ENCODE measurements at regions not wholly inside any gene's neighbourhood (a gene's known extent, or its start where the extent isn't known, plus 50 kb on each side); places are given as distances from the start of the nearest gene placed in this dataset.

- no peaks in the 10 kb centered on the region for H3K36me3 ChIP-seq (ENCODE audit: insufficient read depth, insufficient read length, low read length)
- H3K9me3 ChIP-seq (ENCODE audit: insufficient read depth, low read length) = no peaks in the 10 kb centered on the region
- H3K4me3 ChIP-seq (ENCODE audit: insufficient read length, low read depth) = no peak overlapping the region
- DNase-seq (ENCODE audit: low read depth, low spot score) = no peak
- H3K27me3 ChIP-seq (ENCODE audit: insufficient read depth, insufficient read length) = peaks cover 53% of the 10 kb centered on the region
- TF ChIP-seq ZNF274 (IDR thresholded peaks at IDR 0.05; ENCODE audit: low read depth, low read length) (no peak), SUZ12 (IDR thresholded peaks at IDR 0.05; ENCODE audit: extremely low read depth, insufficient read depth, insufficient read length) (no peak), YY1 (IDR thresholded peaks at IDR 0.05; ENCODE audit: insufficient read depth, insufficient read length) (no peak)
- no peak overlapping the region for H3K9ac ChIP-seq (ENCODE audit: insufficient read length, low read depth)
- H3K4me1 ChIP-seq (ENCODE audit: insufficient read depth, insufficient read length) = peaks cover 9% of the 10 kb centered on the region
Observed at GRCh38 chrX:2585158-2585470, 84.3 kb upstream of the DHRSX start.

- H3K27me3 ChIP-seq (ENCODE audit: insufficient read depth, insufficient read length) = peaks cover 53% of the 10 kb centered on the region
- peaks cover 9% of the 10 kb centered on the region for H3K4me1 ChIP-seq (ENCODE audit: insufficient read depth, insufficient read length)
- no peak for TF ChIP-seq SUZ12 (IDR thresholded peaks at IDR 0.05; ENCODE audit: extremely low read depth, insufficient read depth, insufficient read length)
- TF ChIP-seq ZNF274 (IDR thresholded peaks at IDR 0.05; ENCODE audit: low read depth, low read length) = no peak
- no peak for TF ChIP-seq YY1 (IDR thresholded peaks at IDR 0.05; ENCODE audit: insufficient read depth, insufficient read length)
- peak overlapping the region; percentile 16 for H3K9ac ChIP-seq (ENCODE audit: insufficient read length, low read depth)
- no peak for DNase-seq (ENCODE audit: low read depth, low spot score)
- H3K9me3 ChIP-seq (ENCODE audit: insufficient read depth, low read length) = no peaks in the 10 kb centered on the region
- H3K36me3 ChIP-seq (ENCODE audit: insufficient read depth, insufficient read length, low read length) = no peaks in the 10 kb centered on the region
- peak overlapping the region; percentile 50 for H3K4me3 ChIP-seq (ENCODE audit: insufficient read length, low read depth)
Observed at GRCh38 chrX:2584251-2585157, 83.7 kb upstream of the DHRSX start.

- Histone ChIP-seq H3K36me3 (ENCODE audit: insufficient read depth, insufficient read length, low read length) (no peaks in the 10 kb centered on the region), H3K4me1 (ENCODE audit: insufficient read depth, insufficient read length) (peaks cover 9% of the 10 kb centered on the region), H3K4me3 (ENCODE audit: insufficient read length, low read depth) (peak overlapping the region; percentile 50), H3K27me3 (ENCODE audit: insufficient read depth, insufficient read length) (peaks cover 53% of the 10 kb centered on the region), H3K9me3 (ENCODE audit: insufficient read depth, low read length) (no peaks in the 10 kb centered on the region), H3K9ac (ENCODE audit: insufficient read length, low read depth) (peak overlapping the region; percentile 54)
- no peak for TF ChIP-seq ZNF274 (IDR thresholded peaks at IDR 0.05; ENCODE audit: low read depth, low read length)
- no peak for TF ChIP-seq YY1 (IDR thresholded peaks at IDR 0.05; ENCODE audit: insufficient read depth, insufficient read length)
- TF ChIP-seq SUZ12 (IDR thresholded peaks at IDR 0.05; ENCODE audit: extremely low read depth, insufficient read depth, insufficient read length) = no peak
- no peak for DNase-seq (ENCODE audit: low read depth, low spot score)
Observed at GRCh38 chrX:2583194-2584162, 82.7 kb upstream of the DHRSX start.

DNA sequence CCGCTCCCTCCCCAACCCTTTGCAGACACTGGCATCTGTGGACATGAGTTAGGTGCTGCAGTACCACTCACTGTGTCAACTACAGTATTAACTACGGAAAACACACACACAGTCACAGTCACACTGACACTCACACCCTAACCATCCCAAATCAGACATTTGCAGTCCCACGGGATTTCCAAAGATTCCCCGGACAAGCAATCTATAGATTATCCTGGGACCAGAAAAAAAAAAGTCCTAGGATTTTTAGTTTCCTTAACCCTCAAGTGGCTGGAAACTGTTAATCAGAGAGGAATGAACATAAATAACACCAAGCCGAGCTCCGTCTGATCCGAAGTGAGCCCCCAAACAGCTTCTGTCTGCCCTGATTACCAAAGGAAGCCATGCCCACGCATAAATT is 81.9 kb upstream of the DHRSX start:
- Histone ChIP-seq H3K4me3 (ENCODE audit: insufficient read length, low read depth) (no peak overlapping the region), H3K9me3 (ENCODE audit: insufficient read depth, low read length) (no peaks in the 10 kb centered on the region), H3K36me3 (ENCODE audit: insufficient read depth, insufficient read length, low read length) (no peaks in the 10 kb centered on the region), H3K9ac (ENCODE audit: insufficient read length, low read depth) (peak overlapping the region; percentile 33), H3K4me1 (ENCODE audit: insufficient read depth, insufficient read length) (peaks cover 9% of the 10 kb centered on the region), H3K27me3 (ENCODE audit: insufficient read depth, insufficient read length) (peaks cover 53% of the 10 kb centered on the region)
- no peak for TF ChIP-seq YY1 (IDR thresholded peaks at IDR 0.05; ENCODE audit: insufficient read depth, insufficient read length)
- no peak for TF ChIP-seq SUZ12 (IDR thresholded peaks at IDR 0.05; ENCODE audit: extremely low read depth, insufficient read depth, insufficient read length)
- TF ChIP-seq ZNF274 (IDR thresholded peaks at IDR 0.05; ENCODE audit: low read depth, low read length) = no peak
- no peak for DNase-seq (ENCODE audit: low read depth, low spot score)

DNA sequence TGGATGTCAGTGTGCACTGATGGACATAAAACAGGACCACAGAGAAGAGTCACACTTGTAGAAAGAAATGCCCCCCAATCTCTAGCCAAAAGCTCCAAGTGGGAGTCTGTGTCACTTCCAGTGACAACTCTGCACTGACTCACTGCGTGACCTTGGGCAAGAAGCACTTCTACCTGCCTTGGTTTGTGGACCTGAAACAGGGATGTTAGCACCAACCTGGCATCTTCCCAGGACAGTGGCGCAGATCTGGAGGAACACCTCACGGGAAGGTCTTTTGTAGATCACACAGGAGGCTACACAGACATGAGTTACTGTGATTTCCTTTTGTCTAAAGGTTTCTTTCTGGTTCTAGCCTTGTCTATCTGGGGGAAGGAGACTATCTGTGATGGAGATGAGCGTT is 80.5 kb upstream of the DHRSX start:
- H3K36me3 ChIP-seq (ENCODE audit: insufficient read depth, insufficient read length, low read length) = no peaks in the 10 kb centered on the region
- peaks cover 53% of the 10 kb centered on the region for H3K27me3 ChIP-seq (ENCODE audit: insufficient read depth, insufficient read length)
- TF ChIP-seq ZNF274 (IDR thresholded peaks at IDR 0.05; ENCODE audit: low read depth, low read length) = no peak
- H3K9ac ChIP-seq (ENCODE audit: insufficient read length, low read depth) = no peak overlapping the region
- H3K4me1 ChIP-seq (ENCODE audit: insufficient read depth, insufficient read length) = peaks cover 9% of the 10 kb centered on the region
- H3K4me3 ChIP-seq (ENCODE audit: insufficient read length, low read depth) = no peak overlapping the region
- no peak for DNase-seq (ENCODE audit: low read depth, low spot score)
- H3K9me3 ChIP-seq (ENCODE audit: insufficient read depth, low read length) = no peaks in the 10 kb centered on the region

DNA sequence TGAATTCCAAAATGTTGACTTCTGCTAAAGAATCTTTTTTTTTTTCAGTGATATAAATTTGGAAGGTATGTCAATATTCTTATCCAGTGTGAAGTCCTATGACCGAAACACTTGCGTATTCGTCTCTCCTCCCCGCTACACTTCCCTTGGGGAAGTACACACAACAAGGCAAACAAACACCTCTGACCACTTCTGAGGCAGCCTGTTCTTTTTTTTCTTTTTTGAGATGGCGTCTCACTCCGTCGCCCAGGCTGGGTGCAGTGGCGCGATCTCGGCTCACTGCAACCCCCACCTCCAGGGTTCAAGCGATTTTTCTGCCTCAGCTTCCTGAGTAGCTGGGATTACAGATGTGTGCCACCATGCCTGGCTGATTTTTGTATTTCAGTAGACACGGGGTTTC is 78.1 kb upstream of the DHRSX start:
- no peak overlapping the region for H3K9ac ChIP-seq (ENCODE audit: insufficient read length, low read depth)
- peaks cover 33% of the 10 kb centered on the region for H3K27me3 ChIP-seq (ENCODE audit: insufficient read depth, insufficient read length)
- TF ChIP-seq YY1 (IDR thresholded peaks at IDR 0.05; ENCODE audit: insufficient read depth, insufficient read length) (no peak), SUZ12 (IDR thresholded peaks at IDR 0.05; ENCODE audit: extremely low read depth, insufficient read depth, insufficient read length) (no peak), ZNF274 (IDR thresholded peaks at IDR 0.05; ENCODE audit: low read depth, low read length) (no peak)
- H3K4me3 ChIP-seq (ENCODE audit: insufficient read length, low read depth) = no peak overlapping the region
- DNase-seq (ENCODE audit: low read depth, low spot score) = no peak
- H3K9me3 ChIP-seq (ENCODE audit: insufficient read depth, low read length) = no peaks in the 10 kb centered on the region
- no peaks in the 10 kb centered on the region for H3K36me3 ChIP-seq (ENCODE audit: insufficient read depth, insufficient read length, low read length)
- H3K4me1 ChIP-seq (ENCODE audit: insufficient read depth, insufficient read length) = peaks cover 3% of the 10 kb centered on the region
